RWPE1 (cell line): ENCODE measurements at regions not wholly inside any gene's neighbourhood (a gene's known extent, or its start where the extent isn't known, plus 50 kb on each side); places are given as distances from the start of the nearest gene placed in this dataset.

Experiments used
- CTCF ChIA-PET: fragments of 350-600 bp; sonication (Branson Sonifier 250); formaldehyde crosslinking; extraction: SDS; loops from one replicate; lab custom pipeline; 2021; lab: Yijun Ruan, JAX
- POLR2A ChIA-PET: fragments of 400-600 bp; formaldehyde crosslinking; extraction: SDS; loops from one replicate; lab custom pipeline; 2020; ENCODE audit warnings: antibody characterized with exemption; ENCODE audit not compliant: low non-redundant PET; lab: Yijun Ruan, JAX
- DNase-seq: peaks from one replicate; pipeline ENCODE4 v3.0.0; 2012; ENCODE audit warnings: low spot score
- H3K27ac ChIP-seq: fragments of 450-650 bp; 2 replicates; pipeline ENCODE4 v1.5.1; 2017
- CTCF ChIP-seq: fragments of 450-650 bp; conservative IDR thresholded peaks from 2 replicates; pipeline ENCODE4 v1.5.1; 2017; ENCODE audit warnings: low read depth, mild to moderate bottlenecking

GRCh38 chr11:70578831-70579230 is 180.5 kb downstream of the CTTN start:
- CTCF ChIA-PET: no interaction called here
- H3K27ac ChIP-seq: no peak overlapping the region
- no peak for TF ChIP-seq CTCF
- POLR2A ChIA-PET: no interaction called here
- DNase-seq: no peak

GRCh38 chr11:70579316-70579955 is 181.1 kb downstream of the CTTN start:
- TF ChIP-seq CTCF: no peak
- DNase-seq: no peak
- POLR2A ChIA-PET: no interaction called here
- no peak overlapping the region for H3K27ac ChIP-seq
- CTCF ChIA-PET: no interaction called here

DNA sequence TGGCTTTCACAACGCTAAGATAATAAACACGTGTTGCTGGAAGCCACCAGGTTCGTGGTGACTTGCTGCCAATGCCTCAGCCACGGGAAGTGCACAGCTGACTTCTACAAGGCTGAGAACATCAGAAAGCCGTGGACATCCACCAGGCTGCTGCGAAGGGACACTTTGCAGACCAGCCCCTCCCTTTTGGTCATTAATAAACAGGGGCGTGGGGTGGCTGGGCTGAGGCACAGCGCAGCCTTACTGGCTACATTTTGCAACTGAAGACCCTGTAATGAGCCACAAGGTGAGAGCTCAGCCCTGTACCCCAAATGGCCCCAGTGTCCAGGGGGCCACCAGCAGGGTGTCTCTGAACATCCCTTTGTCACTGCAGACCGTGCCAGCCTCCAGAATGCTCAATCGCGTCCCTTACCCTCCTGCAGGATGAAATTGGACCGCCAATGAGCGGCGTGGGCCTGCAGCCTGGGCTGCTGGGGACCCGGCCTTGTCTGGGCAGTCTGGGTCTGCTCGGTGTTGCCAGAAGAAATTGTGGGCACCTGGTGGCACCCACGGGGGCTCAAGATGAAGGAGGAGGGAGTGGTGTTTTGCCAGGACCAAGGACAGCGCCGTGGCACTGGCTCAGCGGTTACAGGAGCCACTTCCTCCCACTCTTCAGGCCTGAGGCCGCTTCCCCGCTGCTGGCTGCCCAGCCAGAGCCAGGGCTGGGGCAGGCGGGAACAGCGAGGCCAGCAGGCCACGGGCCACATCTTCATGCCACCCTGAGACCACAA is 181.9 kb downstream of the CTTN start:
- ChIA-PET POLR2A (no interaction called here), CTCF (no interaction called here)
- no peak overlapping the region for H3K27ac ChIP-seq
- DNase-seq: no peak
- TF ChIP-seq CTCF: no peak

- POLR2A ChIA-PET: no interaction called here
- CTCF ChIA-PET: interaction anchor here (0.9 kb wide), 1 partner anchor 10 kb away, joined by 3 read pairs; no protein-coding TSS in a partner anchor
- TF ChIP-seq CTCF: no peak
- no peak for DNase-seq
- H3K27ac ChIP-seq: no peak overlapping the region
These were observed 183.9 kb downstream of the CTTN start for GRCh38 chr11:70581991-70582885.

DNA sequence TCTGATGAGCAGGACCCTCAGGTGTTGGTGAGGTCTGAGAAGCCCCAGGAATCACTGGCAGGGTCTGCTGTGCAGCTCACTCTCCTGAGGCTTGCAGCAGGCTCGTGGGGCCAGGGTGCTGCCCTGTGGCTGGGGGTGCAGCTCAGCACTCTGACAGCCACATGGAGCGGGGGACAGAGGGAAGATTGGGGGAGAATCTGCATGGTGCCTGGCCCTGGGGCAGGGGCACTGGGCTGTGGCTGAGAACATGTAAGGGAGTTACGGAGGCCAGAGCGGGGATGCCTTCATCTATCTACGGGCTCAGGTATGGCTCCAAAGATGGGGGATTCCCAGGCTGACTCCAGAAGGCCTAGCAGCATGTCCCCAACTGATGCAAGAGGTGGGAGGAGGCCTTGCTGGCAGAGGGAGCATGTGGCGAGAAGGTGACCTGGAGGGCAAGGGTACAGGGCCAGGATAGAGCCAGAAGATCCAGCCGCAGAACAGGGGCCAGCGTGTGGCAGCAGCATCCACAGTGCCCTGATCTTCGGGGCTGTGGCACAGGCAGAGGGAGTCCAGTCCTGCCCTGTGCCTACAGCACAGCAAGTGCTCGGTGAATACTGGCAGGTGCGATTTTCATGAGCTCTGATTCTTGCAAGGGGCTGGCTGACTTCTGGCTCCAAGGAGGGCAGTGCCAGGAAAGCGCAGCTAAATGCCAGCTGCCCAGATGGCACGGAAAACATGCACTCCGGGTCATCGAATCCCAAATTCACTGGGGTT is 184.7 kb downstream of the CTTN start:
- ChIA-PET CTCF (no interaction called here), POLR2A (no interaction called here)
- H3K27ac ChIP-seq: no peak overlapping the region
- no peak for TF ChIP-seq CTCF
- no peak for DNase-seq
